ENCODE measurements at regions not wholly inside any gene's neighbourhood (a gene's known extent, or its start where the extent isn't known, plus 50 kb on each side); places are given as distances from the start of the nearest gene placed in this dataset.
"Not testable (repeated sequence)": the region's sequence is repeated elsewhere in the genome, so short reads cannot be mapped to it uniquely, and the experiment has no call there.

DNA sequence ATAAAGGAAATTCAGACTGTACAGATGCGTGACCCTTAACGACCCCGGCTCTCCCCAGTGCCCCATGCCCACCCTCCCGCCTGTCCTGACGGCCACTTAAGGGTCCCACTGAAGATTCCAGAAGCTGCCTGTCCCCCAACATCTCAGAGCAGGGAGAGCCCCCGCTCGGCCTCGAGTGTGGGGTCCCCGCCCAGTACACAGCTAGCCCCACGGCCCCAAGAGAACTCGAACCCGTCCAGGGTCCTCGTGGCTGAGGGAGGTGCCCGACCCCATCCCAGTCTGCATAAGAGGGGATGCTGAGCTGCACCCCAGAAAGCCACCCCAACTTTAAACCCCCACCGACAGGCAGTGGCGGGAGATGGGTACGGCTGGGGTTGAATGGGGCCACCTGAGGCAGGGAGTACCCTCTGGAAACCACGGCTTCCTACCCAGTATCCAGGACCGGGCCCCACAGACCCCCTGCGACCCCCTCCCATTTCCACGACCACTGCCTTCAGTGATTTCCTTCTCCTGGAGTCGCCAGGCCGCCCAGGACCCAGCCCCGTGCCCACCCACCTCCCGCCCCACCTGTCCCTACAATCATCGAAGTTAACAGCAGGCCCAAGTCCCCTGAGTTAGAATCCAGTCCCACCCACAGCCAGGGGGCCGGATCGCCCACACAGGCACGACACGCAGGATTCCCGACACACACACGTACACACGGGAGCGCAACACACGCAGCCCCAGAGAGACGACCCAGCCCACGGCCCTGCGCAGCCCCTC is 177.7 kb downstream of the SPATA31A1 start:
- TF ChIP-seq POLR2A (IDR thresholded peaks at IDR 0.05; ENCODE audit: low read length); GATA1 (IDR thresholded peaks at IDR 0.05; ENCODE audit: low read depth, low read length): not testable (repeated sequence)
